Activated CD4-positive, alpha-beta T cell treated with anti-CD3 and anti-CD28 coated beads, Interleukin-2, amount 50 U/mL, for 16 hours (primary cell): ENCODE measurements at regions not wholly inside any gene's neighbourhood (a gene's known extent, or its start where the extent isn't known, plus 50 kb on each side); places are given as distances from the start of the nearest gene placed in this dataset.

Experiments used
- DNase-seq: peaks from one replicate; pipeline ENCODE4 v3.0.0-alpha.2; 2020

DNA sequence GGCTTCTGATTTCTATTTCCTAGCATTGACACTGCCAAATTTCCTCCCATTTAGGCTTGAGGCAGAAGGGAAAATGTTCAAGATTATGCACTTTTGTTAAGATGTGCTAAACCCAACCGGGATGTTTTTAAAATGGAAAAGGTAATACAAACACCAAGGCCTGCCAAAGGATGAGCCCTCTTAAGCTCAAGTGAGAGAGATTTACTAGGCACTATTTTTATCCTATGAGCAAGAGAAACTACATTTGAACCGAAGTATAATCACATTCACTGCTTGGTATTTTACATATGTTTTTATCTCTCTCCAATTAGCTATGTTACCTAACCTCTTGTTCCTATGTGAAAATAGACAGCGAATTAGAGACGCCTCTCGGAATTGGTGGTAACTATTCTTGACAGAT, 295.8 kb downstream of the GABRB3 start:
- DNase-seq = no peak

DNA sequence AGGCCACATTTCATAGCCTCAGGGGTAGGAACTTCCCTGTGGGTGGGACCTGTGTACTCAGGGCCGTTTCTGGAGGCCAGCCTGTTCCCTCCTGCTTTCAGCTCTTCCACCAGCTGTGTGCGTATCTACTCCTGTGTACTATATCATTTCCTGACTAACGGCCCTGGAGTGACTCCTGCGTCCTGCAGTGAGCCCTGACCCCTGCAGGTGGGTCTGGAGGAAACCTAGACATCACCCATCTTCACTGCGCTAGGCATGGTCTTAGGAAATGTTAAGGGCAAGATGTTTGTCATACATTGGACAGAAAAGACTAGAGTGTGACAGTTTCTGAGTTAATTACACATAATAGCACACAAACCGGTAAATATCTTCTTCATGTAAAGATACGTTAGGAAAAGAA, 297.3 kb downstream of the GABRB3 start:
- DNase-seq = no peak

DNA sequence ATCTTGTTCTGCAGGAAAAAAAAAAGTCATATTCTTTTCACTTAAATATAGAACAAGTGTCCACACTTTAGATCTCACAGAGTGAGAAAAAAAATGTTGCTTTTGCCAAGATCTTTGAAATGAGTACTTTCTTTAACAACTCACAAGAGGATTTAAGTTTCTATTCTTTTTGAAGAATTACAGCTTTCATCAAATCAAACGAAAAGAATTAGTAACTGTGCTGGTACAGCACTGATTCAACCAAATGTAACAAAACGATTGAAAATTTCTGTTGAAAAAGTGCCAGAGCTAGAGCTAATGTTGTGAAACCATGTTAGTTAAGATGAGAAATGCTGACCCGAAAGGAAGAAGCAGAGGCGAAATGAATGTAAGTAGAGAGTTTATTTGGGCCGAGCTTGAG, 300.2 kb downstream of the GABRB3 start:
- no peak for DNase-seq

DNA sequence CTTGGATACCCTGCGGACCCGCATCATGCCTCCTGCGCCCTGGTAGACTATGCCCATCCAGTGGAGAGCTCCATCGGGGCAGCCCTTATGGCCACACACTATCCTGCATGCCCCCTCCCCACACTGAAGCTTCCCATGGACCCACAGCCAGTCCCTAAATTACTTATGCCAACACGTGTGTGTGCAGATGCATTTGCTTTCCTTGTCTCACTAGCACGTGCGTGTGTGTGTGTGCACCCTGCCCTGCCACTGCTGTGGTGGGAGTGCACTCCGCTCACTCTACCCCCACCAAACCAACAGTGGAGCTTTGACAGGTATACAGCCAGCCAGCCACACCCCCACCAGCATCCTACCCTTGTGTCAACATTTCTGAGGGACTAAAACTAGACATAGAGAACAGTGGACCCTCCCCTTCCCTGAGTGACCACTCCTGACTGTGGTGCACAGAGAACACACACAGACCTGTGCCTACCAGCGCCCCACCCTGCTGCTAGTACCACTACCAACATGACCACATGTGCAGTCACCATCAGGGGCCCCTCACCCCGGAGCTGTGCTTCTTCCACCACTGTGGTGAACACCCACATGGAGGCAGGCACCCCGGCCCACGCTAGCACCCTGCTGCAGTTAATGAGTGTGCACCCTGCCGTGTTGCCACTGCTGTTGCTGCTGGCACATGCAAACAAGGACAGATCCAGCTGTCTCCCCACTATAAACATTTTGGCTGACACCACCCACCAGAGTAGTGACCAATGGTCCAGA, 310.8 kb downstream of the GABRB3 start:
- no peak for DNase-seq

- DNase-seq = no peak
These were observed 312.7 kb downstream of the GABRB3 start for GRCh38 chr15:26460165-26460564.

DNA sequence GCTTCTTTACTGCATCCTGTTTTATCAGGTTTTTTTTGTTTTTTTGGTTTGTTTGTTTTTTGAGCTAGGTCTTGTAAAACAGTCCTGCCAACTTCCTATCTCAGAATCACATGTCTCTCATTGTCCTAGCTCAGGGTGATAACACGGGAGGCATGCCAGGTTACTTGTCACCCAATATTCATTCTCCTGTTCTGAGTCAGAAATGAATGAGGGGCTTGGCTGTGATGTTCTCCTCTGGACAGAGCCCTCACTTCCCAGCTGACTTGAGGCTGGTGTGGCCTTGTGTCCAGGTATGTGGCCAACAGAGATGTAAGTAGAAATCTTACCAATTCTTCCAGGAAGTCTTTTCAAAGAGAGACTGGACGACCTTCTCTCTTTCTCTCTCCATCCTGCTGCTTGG, 317.0 kb downstream of the GABRB3 start:
- no peak for DNase-seq

GRCh38 chr15:26453914-26454313, 319.0 kb downstream of the GABRB3 start:
- DNase-seq = no peak

DNA sequence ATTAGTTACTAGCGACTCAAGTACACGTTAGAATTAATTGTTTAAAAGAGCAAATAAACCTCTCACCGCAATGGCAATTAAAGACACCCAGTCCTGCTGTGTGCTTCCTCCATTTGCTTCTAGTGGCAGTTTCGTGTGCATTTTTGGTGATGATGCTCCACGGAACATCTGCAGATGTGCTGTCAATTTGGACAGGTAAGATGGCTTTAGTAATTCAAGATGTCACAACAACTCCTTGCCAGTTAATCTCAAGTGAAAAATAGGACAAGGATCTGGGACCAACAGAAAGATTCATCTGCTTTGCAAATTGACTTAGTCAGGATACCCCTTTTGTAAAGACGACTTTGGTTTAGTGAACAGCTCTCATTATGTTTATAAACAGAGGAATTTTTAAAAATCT, 320.9 kb downstream of the GABRB3 start:
- DNase-seq = no peak

- DNase-seq = no peak
These were observed 323.6 kb downstream of the GABRB3 start for GRCh38 chr15:26449291-26449690.

DNA sequence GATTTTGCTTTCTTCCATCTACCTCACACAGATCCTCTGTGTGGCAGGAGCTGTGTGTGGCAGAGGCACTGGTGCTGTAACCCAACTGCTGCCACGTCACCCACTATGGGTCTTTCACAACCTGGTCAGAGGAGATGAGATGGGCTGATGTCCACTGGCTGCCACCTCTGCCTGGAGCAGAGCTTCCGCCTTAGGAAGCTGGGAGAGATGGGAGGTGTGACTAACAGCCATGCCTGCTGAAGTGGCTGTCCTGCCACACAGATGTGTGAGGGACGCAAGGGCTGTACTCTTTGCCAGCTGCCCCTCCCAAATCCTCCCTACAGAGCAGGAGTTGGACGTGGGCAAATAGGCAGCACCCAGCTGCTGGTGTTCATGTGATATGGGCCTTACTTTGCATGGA, 329.5 kb downstream of the GABRB3 start:
- no peak for DNase-seq

DNA sequence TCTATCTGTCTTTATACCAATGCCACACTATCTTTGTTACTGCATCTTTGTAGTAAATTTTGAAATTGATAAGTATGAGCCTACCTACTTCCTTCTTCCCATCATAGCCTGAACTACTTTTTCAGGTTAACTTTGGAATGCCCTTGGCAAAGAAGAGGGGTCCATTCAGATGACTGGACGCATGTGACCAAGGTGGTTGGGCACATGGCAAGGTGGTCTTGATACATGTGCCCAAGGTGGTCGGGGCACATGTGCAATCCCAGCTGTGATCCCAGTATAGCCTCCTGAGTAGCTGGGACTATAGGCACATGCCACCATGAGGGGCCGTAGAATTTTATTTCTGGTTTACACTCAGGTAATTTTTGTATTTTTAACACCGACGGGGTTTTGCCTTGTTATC, 330.2 kb downstream of the GABRB3 start:
- DNase-seq = no peak

- no peak for DNase-seq
These were observed 333.2 kb downstream of the GABRB3 start for GRCh38 chr15:26439681-26440080.

GRCh38 chr15:26438718-26439117, 334.1 kb downstream of the GABRB3 start:
- DNase-seq = no peak

DNA sequence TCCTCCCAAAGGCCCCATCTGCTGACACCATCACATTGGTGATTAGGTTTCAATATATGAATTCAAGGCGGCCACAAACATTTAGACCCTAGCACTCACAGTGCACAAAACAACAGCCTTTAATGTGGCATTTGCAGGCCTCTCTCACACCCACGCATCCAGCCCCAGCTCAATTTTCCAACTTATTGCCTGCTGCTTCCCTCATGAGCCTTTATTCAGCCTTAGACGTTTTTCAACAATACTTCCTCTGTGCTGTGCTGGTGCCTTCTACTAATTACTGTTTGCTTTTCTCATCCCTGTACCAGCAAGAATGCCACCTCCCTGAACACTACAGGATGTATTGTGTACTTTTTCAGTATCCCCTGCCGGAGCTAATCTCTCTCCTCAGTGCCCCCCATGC, 334.6 kb downstream of the GABRB3 start:
- no peak for DNase-seq

DNA sequence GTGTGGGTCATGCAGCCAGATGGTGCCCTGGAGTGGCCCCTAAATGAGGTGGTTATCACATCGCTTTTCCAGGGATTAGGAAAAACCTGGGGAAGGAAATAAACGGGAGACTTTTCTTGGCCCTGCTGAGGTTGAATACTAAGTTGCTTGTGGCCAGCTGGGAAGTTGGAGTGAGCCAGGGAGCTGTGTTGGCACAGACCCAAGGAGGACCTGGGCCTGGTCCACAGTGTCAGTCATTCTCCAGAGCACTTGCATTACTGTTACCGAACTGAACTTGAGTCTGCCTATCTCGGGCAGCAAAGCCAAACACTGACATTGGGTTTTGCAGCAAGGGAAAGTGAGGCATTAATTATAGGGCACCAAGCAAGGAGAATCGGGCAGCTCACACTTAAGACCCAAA, 339.0 kb downstream of the GABRB3 start:
- no peak for DNase-seq

DNA sequence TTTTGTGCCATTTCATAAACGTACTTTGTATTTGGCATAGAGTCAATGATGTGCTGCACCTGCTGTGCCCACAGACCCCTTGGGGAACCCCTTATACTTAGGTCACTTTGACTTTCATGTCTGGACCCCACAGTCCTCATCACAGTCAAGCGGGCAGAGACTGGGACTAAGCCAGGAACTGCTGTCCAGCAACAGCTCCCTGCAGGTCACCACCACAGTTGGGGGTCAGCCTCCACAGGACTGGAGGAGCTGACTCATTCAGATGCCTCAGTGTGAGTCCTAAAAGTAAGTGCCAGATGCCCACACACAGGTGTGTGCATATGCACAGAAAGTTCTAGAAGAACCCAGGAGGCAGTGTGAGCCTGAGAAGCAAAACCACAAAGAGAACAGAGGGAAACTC, 339.8 kb downstream of the GABRB3 start:
- DNase-seq = no peak

DNA sequence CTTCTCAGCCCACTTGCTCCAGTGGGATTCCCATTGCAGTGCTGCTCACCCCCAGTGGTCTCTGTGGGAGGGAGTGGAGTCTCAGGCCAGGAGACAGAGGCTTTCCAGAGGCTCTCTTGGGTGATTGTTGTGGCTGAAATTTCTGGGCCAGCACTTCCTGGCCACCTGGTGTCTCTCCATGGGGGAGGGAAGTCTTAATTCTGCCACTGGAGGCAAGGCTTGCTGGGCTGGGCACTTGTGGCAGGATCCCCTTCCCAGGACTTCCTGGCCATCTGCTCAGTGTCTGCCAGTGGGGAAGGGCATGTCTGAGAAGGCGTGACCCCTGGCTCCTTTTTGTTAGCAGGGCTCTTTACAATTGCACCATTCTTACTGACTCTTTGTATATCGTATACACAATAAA, 351.8 kb downstream of the GABRB3 start:
- no peak for DNase-seq

- no peak for DNase-seq
These were observed 377.2 kb downstream of the GABRB3 start for GRCh38 chr15:26395624-26396023.

DNA sequence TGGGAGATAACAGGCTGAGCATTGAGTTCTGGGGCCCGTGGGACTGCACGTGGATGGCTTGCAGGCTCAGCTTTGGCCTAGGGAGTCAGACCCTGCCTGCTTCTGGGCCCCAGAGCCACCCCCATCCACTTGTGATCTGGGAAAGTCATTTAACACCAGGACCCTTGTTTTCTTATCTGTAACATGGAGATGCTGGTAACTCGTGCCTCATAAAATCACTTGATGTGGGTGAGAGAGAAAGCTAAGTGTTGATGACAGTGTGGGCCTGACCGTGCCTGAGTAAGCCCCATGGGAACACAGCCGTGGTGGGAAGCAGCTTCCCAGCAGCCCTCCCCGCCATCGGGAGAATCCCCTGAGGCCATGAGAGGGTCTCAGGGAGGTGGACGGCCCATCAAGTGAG, 378.1 kb downstream of the GABRB3 start:
- no peak for DNase-seq

DNA sequence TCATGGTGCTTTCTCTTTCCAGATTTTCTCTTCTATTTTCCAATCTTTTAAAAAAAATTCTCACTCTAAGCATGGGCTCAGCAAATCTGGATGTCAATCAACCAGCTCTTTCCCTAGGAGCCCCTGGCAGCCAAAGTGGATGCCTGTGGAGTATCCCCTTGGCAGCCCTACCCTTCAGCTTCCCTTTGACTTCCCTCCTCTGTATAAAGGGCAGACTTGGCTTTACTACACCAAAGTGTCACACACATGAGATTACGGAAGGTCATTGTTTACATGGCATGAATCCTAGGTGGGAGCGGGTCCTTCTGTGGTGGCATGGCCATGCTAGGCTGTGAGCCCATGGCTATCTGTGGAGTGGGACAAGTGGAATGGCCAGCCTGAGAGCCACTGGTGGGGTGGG, 379.9 kb downstream of the GABRB3 start:
- no peak for DNase-seq

GRCh38 chr15:26391567-26392194, 381.2 kb downstream of the GABRB3 start:
- DNase-seq = no peak

DNA sequence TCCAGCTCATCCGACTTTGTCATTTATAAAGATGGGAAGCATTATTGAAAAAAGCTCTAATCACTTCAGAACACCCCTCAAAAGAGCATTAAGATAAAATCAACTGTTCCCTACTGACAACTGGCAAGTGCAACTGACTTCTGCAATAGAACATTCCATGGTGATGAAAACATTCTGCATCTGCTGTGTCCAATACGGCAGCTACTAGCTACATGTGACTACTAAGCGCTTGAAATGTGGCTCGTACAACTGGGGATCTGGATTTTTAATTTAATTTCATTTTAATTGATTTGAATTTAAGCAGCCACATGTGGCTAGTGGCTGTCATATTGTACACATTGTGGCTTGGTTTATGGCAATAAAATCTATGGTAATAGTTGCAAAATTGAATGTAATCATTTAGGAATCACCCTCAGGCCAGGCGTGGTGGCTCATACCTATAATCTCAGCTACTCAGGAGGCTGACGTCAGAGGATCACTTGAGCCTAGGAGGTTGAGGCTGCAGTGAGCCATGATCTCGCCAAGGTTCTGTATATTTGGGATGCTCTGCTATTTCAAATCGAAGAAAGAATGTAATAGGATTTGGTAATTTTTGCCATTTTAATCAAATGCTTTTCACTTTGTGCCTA, 390.3 kb downstream of the GABRB3 start:
- no peak for DNase-seq

- no peak for DNase-seq
These were observed 394.6 kb downstream of the GABRB3 start for GRCh38 chr15:26378304-26378703.

- no peak for DNase-seq
These were observed 396.6 kb downstream of the GABRB3 start for GRCh38 chr15:26376243-26376642.

DNA sequence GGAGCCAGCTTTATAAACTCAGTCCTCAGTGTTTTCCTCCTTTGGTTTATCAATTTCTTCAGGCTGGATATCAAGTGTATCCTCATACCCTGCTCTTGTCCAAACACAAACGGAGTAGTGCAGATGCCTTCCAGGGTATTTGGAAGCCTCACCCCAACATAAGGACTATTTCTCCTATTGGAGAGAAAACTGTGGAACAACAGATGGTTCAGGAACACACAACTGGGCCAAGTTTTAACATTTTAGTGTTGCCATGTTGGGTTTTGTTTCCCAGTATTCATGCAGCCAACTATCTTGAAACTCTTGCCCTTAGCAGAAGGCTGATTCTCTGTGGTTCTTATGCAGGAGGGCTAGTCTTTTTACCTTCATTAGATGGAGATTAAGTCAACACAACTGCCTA, 398.1 kb downstream of the GABRB3 start:
- no peak for DNase-seq
